ENCODE measurements at regions not wholly inside any gene's neighbourhood (a gene's known extent, or its start where the extent isn't known, plus 50 kb on each side); places are given as distances from the start of the nearest gene placed in this dataset.

GRCh38 chr11:116278076-116278475 lies 494.7 kb downstream of the BUD13 start:
- Mint-ChIP-seq H3K9me3 (no peaks in the 10 kb centered on the region), H3K27me3 (ENCODE audit: low read depth in 2 of 2) (peaks cover 0 to 12% of the 10 kb centered on the region in 2 donors), H3K4me3 (no peak overlapping the region), H3K27ac (no peak overlapping the region), H3K4me1 (peaks cover 0 to 6% of the 10 kb centered on the region in 2 donors), H3K36me3 (no peaks in the 10 kb centered on the region)
- Histone ChIP-seq H3K36me3 (ENCODE audit: control insufficient read depth, insufficient read depth, low read length) (no peaks in the 10 kb centered on the region), H3K4me1 (ENCODE audit: control insufficient read depth, insufficient read depth, low read length) (peaks cover 7% of the 10 kb centered on the region), H3K27me3 (ENCODE audit: control insufficient read depth, insufficient read depth, low read length) (no peaks in the 10 kb centered on the region), H3K27ac (ENCODE audit: low read length) (no peak overlapping the region), H3K4me3 (ENCODE audit: low read length) (no peak overlapping the region), H3K9me3 (ENCODE audit: control insufficient read depth, insufficient read depth, low read length) (no peaks in the 10 kb centered on the region)
- 87% methylated on average over 4 of the region's 4 CpGs for WGBS (ENCODE audit: insufficient coverage)
- no peak for ATAC-seq
- no peak for DNase-seq
- intact Hi-C loops (cut with micrococcal nuclease) = loop anchor here (5.0 kb wide), 1 partner anchor 1541 kb away; no protein-coding TSS in a partner anchor
- TF ChIP-seq CTCF (IDR thresholded peaks at IDR 0.05) = no peak

- Histone ChIP-seq H3K9me3 (ENCODE audit: control insufficient read depth, insufficient read depth, low read length) (no peaks in the 10 kb centered on the region), H3K27me3 (ENCODE audit: control insufficient read depth, insufficient read depth, low read length) (no peaks in the 10 kb centered on the region), H3K4me1 (ENCODE audit: control insufficient read depth, insufficient read depth, low read length) (peaks cover 7% of the 10 kb centered on the region), H3K36me3 (ENCODE audit: control insufficient read depth, insufficient read depth, low read length) (no peaks in the 10 kb centered on the region), H3K4me3 (ENCODE audit: low read length) (no peak overlapping the region), H3K27ac (ENCODE audit: low read length) (no peak overlapping the region)
- Mint-ChIP-seq H3K9me3 (no peaks in the 10 kb centered on the region), H3K36me3 (no peaks in the 10 kb centered on the region), H3K4me1 (peaks cover 0 to 6% of the 10 kb centered on the region in 2 donors), H3K4me3 (no peak overlapping the region), H3K27ac (no peak overlapping the region), H3K27me3 (ENCODE audit: low read depth in 2 of 2) (peaks cover 0 to 14% of the 10 kb centered on the region in 2 donors)
- WGBS (ENCODE audit: insufficient coverage) = 37% methylated on average over 40 of the region's 40 CpGs
- peak; percentile 64 to 89 (median 76) for ATAC-seq
- TF ChIP-seq CTCF (IDR thresholded peaks at IDR 0.05) = peak; percentile 70
- DNase-seq = peak; percentile 59 to 74
- intact Hi-C loops (cut with micrococcal nuclease) = loop anchor here (5.0 kb wide), 1 partner anchor 1539 kb away; no protein-coding TSS in a partner anchor
These were observed 496.4 kb downstream of the BUD13 start for GRCh38 chr11:116276051-116277044.

GRCh38 chr11:116275635-116276034 lies 497.2 kb downstream of the BUD13 start:
- peaks cover 7% of the 10 kb centered on the region for H3K4me1 ChIP-seq (ENCODE audit: control insufficient read depth, insufficient read depth, low read length)
- H3K36me3 ChIP-seq (ENCODE audit: control insufficient read depth, insufficient read depth, low read length) = no peaks in the 10 kb centered on the region
- Mint-ChIP-seq H3K9me3 (no peaks in the 10 kb centered on the region), H3K36me3 (no peaks in the 10 kb centered on the region), H3K4me3 (no peak overlapping the region), H3K27ac (no peak overlapping the region), H3K27me3 (ENCODE audit: low read depth in 2 of 2) (peaks cover 0 to 14% of the 10 kb centered on the region in 2 donors), H3K4me1 (peaks cover 0 to 6% of the 10 kb centered on the region in 2 donors)
- DNase-seq (no peak), ATAC-seq (no peak)
- H3K27ac ChIP-seq (ENCODE audit: low read length) = no peak overlapping the region
- H3K9me3 ChIP-seq (ENCODE audit: control insufficient read depth, insufficient read depth, low read length) = no peaks in the 10 kb centered on the region
- intact Hi-C loops (cut with micrococcal nuclease) = loop anchor here (5.0 kb wide), 1 partner anchor 1538 kb away; no protein-coding TSS in a partner anchor
- H3K27me3 ChIP-seq (ENCODE audit: control insufficient read depth, insufficient read depth, low read length) = no peaks in the 10 kb centered on the region
- TF ChIP-seq CTCF (IDR thresholded peaks at IDR 0.05) = no peak
- WGBS (ENCODE audit: insufficient coverage) = 80% methylated on average over 5 of the region's 5 CpGs
- no peak overlapping the region for H3K4me3 ChIP-seq (ENCODE audit: low read length)
